Glomerular visceral epithelial cell (primary cell): ENCODE measurements at regions not wholly inside any gene's neighbourhood (a gene's known extent, or its start where the extent isn't known, plus 50 kb on each side); places are given as distances from the start of the nearest gene placed in this dataset.

Experiments used
- DNase-seq: peaks from one replicate; pipeline ENCODE4 v3.0.0-alpha.2; 2016; ENCODE audit errors: extremely low spot score

- DNase-seq: no peak
Measured at GRCh38 chr7:17176371-17177032, 122.0 kb upstream of the AHR start.

DNA sequence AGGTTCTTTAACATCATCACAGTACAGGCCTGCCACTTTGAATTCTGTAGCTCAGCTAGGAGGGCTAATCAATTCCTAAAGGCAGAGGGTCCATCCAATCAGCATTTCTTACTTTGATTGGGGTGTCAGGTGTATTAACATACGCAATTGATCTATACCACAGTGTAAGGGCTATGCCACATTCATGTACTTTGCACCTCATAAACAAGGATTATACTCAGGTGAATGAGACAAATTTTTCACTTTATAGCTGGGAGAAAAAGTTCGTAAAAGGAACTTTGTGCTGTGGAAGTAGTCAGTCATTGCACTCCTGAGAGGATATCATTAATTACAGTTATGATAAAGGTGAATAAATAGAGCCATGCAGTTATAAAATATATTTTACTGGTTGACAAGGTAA, 119.9 kb upstream of the AHR start:
- no peak for DNase-seq

DNA sequence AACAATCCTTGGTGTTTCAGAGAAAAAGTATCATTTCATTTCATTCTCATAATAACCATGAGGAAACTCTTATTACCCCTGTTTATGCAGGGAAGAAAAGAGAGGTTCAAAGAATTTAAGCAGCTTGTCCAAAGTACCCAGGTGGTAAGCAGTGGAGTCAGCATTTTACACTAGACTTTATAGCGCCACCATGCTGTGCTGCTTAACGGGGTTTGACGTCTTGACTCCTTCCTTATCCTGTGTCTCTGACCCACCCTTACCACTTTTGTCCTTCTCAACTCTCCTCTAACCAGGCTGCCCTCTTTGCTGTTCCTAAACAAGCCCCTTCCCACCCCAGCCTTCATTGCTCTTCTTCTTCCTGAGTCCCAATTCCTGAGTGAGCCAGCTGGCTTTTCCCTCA, 117.0 kb upstream of the AHR start:
- no peak for DNase-seq

GRCh38 chr7:17183630-17184328, 114.7 kb upstream of the AHR start:
- no peak for DNase-seq

DNA sequence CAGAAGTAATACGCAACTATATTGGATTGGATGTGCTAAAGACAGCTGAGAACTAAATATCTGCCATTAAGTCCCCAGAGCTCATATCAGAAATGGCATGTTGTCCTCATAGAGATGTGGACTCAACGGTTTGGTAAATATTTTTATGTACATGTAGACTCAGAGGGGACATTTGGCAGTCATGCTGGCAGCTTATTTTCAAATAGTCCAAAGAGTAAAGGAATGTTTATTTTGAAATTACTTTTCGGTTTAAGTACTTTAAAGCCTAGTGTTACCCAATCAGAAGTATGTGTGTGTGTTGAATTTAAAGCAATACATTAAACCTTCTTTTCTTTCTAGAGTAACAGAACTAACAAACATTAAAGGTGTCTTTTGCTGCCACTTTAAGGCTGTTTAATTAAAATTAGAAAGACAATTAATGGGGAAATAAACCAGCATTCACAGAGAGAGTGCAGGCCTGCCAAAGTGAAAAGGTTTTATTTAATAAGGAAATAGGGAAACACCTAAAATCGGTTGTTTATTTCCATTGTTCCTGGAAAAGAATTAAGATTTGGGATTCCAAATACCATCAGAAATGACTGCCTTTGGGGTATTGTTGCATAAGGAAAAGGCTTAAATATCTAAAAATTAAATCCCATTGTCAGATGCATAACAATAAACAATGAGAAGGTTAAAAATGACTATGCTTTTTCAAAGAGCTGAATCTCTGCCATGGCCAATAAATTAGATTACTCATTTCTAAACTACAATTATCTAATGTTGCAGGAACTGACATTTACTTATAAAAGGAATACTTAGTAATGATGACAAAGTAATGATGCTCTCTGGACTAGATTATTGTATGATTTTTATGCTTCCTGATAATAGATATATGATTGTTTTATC, 113.4 kb upstream of the AHR start:
- DNase-seq: no peak

DNA sequence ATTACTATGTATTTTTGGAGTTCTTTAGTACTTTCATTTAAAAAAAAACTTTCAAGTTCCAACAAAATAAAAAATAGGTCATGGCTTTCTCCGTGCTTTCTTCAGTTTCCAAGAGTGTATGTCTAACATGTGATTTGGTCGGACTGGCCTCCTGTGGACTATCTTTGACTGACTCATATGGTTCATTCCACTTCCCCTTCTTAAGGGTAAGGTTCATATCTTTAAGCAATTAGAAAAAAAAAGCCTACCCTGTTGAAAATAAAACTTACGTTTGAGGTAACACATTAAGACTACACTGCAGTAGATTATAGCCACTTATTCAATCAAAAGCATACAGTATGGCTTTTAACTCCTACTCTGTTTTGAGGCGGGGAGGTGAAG, 112.8 kb upstream of the AHR start:
- no peak for DNase-seq

- no peak for DNase-seq
Measured at GRCh38 chr7:17186745-17187530, 111.5 kb upstream of the AHR start.

DNA sequence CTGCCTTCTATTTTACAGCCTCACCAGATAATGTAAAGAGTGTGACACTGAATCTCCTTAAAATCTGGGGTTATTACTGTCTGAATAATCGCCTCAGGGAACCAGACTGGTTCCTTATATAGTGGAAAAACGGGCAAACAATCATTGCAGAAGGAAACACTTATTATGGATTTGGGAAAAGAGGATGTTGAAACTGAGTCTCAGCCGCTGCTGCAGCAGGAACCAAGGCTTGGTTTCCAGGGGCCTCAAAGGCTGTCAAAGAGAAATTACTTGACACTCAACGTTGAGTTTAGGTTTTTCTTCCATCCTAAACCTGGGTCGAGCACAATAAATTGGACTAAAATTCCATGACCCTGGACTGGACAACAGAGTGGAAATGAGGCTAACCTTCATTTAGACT, 103.8 kb upstream of the AHR start:
- DNase-seq: no peak

DNA sequence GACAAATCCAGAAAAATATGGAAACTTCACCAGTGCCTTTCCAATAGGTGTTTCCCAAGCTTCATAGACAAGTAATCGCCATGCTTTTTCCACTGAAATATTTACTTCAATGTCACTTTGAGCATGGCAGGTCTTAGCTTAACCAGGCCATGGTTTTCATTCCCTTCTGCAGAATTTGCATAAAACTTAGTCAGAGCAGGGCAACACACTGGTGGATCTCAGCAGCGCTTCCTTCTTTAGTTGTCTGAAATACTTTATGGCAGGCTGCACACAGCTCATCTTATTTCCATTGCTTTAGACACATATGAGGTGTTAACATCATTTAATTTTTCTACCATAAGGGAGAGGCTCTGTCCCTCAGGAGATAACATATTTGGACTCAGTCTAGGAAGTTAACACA, 102.9 kb upstream of the AHR start:
- no peak for DNase-seq

DNA sequence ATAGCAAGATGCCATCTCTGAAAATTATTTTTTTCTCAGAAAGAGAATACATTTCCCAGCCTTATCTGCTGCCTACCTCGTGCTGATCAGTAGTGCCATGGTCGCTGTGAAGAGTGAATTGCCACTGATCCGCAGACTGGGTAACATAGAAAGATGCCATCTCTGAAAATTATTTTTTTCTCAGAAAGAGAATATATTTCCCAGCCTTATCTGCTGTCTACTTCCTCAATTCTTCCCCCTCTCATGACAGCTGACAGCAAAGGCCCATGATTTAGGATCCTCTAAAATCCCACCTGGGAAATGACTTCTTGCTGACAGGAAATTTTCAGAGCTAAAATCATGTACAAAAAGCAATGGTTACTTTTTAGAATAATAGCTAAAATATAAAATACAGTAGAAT, 92.5 kb upstream of the AHR start:
- no peak for DNase-seq

GRCh38 chr7:17206349-17206905, 92.0 kb upstream of the AHR start:
- DNase-seq: peak; percentile 5

GRCh38 chr7:17207220-17207619, 91.2 kb upstream of the AHR start:
- no peak for DNase-seq

GRCh38 chr7:17209101-17209500, 89.4 kb upstream of the AHR start:
- DNase-seq: no peak

DNA sequence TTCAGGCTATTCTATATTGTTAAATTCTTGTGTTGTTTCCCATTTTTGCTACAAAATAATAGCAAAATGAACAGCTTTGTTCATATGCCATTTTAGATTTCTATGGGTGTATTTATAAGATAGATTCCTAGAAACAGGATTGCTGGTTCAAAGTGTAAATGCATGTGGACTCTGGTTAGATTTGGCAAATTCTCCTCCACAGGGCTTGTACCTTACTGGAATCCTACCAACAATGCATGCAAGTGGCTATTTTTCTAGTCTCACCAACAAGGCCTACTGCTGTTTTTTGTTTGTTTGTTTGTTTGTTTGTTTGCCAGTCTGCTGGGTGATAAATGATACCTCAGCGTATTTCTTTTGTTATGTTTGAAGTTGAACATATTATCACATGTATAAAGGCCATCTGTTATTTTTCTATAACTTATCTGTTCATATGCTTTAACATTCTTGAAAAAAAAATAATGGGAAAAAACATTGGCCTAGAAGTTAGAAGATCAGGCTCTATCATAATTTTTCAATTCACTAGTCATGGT, 87.1 kb upstream of the AHR start:
- DNase-seq: no peak

GRCh38 chr7:17212188-17212587, 86.3 kb upstream of the AHR start:
- no peak for DNase-seq

DNA sequence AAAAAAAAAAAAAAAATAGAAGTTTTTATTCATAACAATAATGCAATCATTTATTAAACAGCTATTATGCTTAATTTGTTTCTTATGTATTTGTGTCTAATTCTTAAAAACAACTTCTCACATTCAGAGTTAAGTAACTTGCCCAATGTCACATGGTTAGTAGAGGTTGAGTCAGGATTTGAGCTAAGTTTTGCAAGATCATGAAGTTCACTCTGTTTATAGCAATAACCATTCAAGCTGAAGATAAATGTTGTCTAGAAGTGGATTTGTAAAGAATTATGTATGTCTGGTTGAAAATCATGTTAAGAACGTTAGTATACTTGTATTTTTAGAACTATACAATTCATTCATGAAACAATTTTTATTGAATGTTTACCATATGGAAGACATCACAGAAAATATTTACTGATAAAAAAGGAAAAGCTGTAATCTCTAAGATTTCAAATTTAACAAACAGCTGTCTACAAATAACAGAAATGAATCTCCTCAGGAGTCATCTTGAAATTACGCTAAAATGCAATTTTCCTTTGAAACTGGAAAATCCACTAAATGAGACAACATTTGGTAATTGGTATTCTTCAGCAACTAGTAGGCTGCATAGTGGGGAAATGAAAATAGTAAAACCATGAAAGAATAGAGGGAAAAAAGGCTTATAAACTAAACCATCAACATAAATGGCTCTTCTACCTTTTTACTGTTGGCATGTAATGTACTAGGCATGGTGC, 70.5 kb upstream of the AHR start:
- no peak for DNase-seq

DNA sequence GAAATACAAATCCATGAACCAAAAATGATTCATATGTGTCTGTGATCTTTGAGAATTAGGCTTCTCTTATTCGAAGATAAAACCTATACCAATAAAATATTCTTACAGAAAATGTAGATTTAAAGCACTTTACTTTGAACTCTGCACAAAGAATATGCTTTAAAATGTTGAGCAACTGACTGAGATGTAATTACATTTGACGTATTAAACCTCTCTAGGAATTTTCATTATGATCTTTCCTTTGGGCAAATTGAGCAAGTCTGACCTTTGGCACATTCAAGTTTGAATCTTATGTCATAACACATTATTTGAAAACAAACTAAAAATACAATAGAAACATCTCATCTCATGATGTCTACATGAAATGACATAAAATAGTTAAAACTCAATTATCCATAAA, 69.2 kb upstream of the AHR start:
- no peak for DNase-seq

GRCh38 chr7:17230099-17230807, 68.2 kb upstream of the AHR start:
- no peak for DNase-seq

DNA sequence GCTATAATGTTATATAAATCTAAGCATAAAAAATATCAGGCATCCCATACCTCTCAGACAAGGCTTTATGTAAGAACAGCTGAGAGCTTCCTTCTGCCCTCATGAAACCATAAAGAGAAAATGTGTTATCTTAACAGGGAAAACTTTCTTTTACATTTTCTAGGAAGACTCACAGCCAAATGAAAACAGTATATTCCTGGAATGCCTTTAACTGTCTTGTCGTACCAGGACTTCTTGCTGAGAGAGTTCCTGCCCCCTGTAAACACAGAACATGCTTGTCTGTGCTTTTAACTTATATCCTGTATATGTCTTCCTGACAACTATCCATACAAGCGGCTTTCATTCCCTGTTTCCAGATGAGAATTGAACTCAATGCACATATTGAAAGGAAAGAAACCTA, 64.8 kb upstream of the AHR start:
- no peak for DNase-seq

GRCh38 chr7:17234030-17234397, 64.4 kb upstream of the AHR start:
- peak; percentile 28 for DNase-seq
